ENCODE measurements at regions not wholly inside any gene's neighbourhood (a gene's known extent, or its start where the extent isn't known, plus 50 kb on each side); places are given as distances from the start of the nearest gene placed in this dataset.

DNA sequence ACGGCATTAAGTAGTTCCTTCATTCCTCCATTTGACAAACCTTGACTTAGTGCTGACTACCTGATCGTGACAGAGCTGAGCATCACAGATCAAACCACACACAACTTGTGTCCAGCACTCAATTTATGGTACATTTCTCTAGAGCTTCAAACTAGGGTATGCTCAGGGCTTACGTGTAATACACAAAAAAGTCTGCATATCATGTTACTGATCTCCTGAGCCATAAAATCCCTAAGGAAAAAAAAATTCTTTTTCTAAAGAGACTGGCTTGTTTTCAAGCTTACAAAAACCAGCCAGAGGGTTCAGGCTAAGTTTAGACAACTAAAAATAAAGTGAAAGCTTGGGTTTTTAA is 88.0 kb upstream of the ALKAL2 start:
- TF ChIP-seq POLR2A (IDR thresholded peaks at IDR 0.05; ENCODE audit: low read depth, low read length) (no peak), PAX5 (IDR thresholded peaks at IDR 0.05; ENCODE audit: insufficient read depth, low read length, severe bottlenecking) (no peak), POLR2AphosphoS5 (IDR thresholded peaks at IDR 0.05; ENCODE audit: low read depth, low read length) (no peak), TAF1 (IDR thresholded peaks at IDR 0.05; ENCODE audit: low read depth, low read length) (no peak)

Measured in GM12891 (cell line).